Germinal center (tissue), 1 donor: ENCODE measurements at regions not wholly inside any gene's neighbourhood (a gene's known extent, or its start where the extent isn't known, plus 50 kb on each side); places are given as distances from the start of the nearest gene placed in this dataset.

Experiments
- DNase-seq: peaks from one replicate; pipeline ENCODE4 v3.0.0; 2012; ENCODE audit warnings: mixed read lengths, low spot score

GRCh38 chr10:10813656-10814055, 204.0 kb upstream of the CELF2 start:
- DNase-seq: no peak

- DNase-seq: no peak
Measured at GRCh38 chr10:10814069-10814468, 203.6 kb upstream of the CELF2 start.

- DNase-seq: no peak
Measured at GRCh38 chr10:10816447-10816846, 201.2 kb upstream of the CELF2 start.

GRCh38 chr10:10817609-10818008, 200.1 kb upstream of the CELF2 start:
- DNase-seq: no peak

GRCh38 chr10:10818082-10818481, 199.6 kb upstream of the CELF2 start:
- DNase-seq: no peak

- no peak for DNase-seq
Measured at GRCh38 chr10:10819206-10819856, 198.3 kb upstream of the CELF2 start.

GRCh38 chr10:10821926-10822325, 195.7 kb upstream of the CELF2 start:
- DNase-seq: no peak

- DNase-seq: no peak
Measured at GRCh38 chr10:10824591-10825148, 193.0 kb upstream of the CELF2 start.

GRCh38 chr10:10826125-10826524, 191.5 kb upstream of the CELF2 start:
- DNase-seq: no peak

- no peak for DNase-seq
Measured at GRCh38 chr10:10828623-10829022, 189.0 kb upstream of the CELF2 start.

- DNase-seq: no peak
Measured at GRCh38 chr10:10829576-10829975, 188.1 kb upstream of the CELF2 start.

- no peak for DNase-seq
Measured at GRCh38 chr10:10830293-10830986, 187.2 kb upstream of the CELF2 start.

GRCh38 chr10:10831085-10831484, 186.6 kb upstream of the CELF2 start:
- DNase-seq: no peak

- DNase-seq: no peak
Measured at GRCh38 chr10:10833955-10834354, 183.7 kb upstream of the CELF2 start.

GRCh38 chr10:10844251-10844650, 173.4 kb upstream of the CELF2 start:
- DNase-seq: no peak

- no peak for DNase-seq
Measured at GRCh38 chr10:10845185-10845584, 172.5 kb upstream of the CELF2 start.

GRCh38 chr10:10845826-10846503, 171.7 kb upstream of the CELF2 start:
- DNase-seq: no peak

GRCh38 chr10:10846504-10846900, 171.2 kb upstream of the CELF2 start:
- DNase-seq: no peak

- DNase-seq: no peak
Measured at GRCh38 chr10:10847387-10847786, 170.3 kb upstream of the CELF2 start.

- no peak for DNase-seq
Measured at GRCh38 chr10:10848488-10849111, 169.1 kb upstream of the CELF2 start.

- DNase-seq: no peak
Measured at GRCh38 chr10:10849306-10849705, 168.4 kb upstream of the CELF2 start.

GRCh38 chr10:10850214-10850613, 167.5 kb upstream of the CELF2 start:
- DNase-seq: no peak

GRCh38 chr10:10852464-10852863, 165.2 kb upstream of the CELF2 start:
- DNase-seq: no peak
